ENCODE measurements at regions not wholly inside any gene's neighbourhood (a gene's known extent, or its start where the extent isn't known, plus 50 kb on each side); places are given as distances from the start of the nearest gene placed in this dataset.

GRCh38 chr17:15171167-15172047 lies 93.7 kb downstream of the PMP22 start:
- no peak overlapping the region for H2AFZ ChIP-seq (ENCODE audit: insufficient read depth, low read depth, low read length, poor library complexity, severe bottlenecking)

GRCh38 chr17:15169676-15170075 lies 95.5 kb downstream of the PMP22 start:
- Mint-ChIP-seq H3K36me3 (no peaks in the 10 kb centered on the region), H3K9me3 (no peaks in the 10 kb centered on the region), H3K27me3 (ENCODE audit: low read depth in 3 of 3) (peaks cover 3 to 5% (median 4%) of the 10 kb centered on the region in 3 donors), H3K27ac (no peak overlapping the region), H3K4me1 (peaks cover 14% of the 10 kb centered on the region), H3K4me3 (no peak overlapping the region)
- no peak overlapping the region for H3K4me3 ChIP-seq (replicated peaks in 1 of 3; ENCODE audit: low read depth in 2 of 3, low read length in 3 of 3)
- TF ChIP-seq CTCF (IDR thresholded peaks at IDR 0.05) = no peak
- no peak overlapping the region for H2AFZ ChIP-seq (ENCODE audit: insufficient read depth, low read depth, low read length, poor library complexity, severe bottlenecking)
- no peaks in the 10 kb centered on the region for H3K4me1 ChIP-seq (ENCODE audit: control insufficient read depth in 1 of 2, insufficient read depth in 2 of 2, low read length in 2 of 2)
- no peaks in the 10 kb centered on the region for H3K9me3 ChIP-seq (replicated peaks in 1 of 2; ENCODE audit: control insufficient read depth in 1 of 2, insufficient read depth in 1 of 2, low read length in 2 of 2)
- no peak overlapping the region for H3K27ac ChIP-seq (ENCODE audit: low read depth in 1 of 2, low read length in 2 of 2)
- 9% methylated on average over 1 of the region's 2 CpGs for WGBS (ENCODE audit: insufficient coverage)
- H4K20me1 ChIP-seq (ENCODE audit: insufficient read depth, low read length) = no peaks in the 10 kb centered on the region
- H3K9ac ChIP-seq (ENCODE audit: insufficient read depth, low read length, poor library complexity, severe bottlenecking) = no peak overlapping the region
- no peaks in the 10 kb centered on the region for H3K27me3 ChIP-seq (ENCODE audit: control insufficient read depth in 2 of 2, insufficient read depth in 2 of 2, low read length in 2 of 2)
- no peaks in the 10 kb centered on the region for H3K79me2 ChIP-seq (ENCODE audit: insufficient read depth, low read length)
- H3K36me3 ChIP-seq (replicated peaks in 1 of 2; ENCODE audit: control insufficient read depth in 1 of 2, insufficient read depth in 2 of 2, low read length in 2 of 2) = no peaks in the 10 kb centered on the region
- intact Hi-C loops (cut with micrococcal nuclease) = no loop called here
- no peak for DNase-seq
- no peak overlapping the region for H3K4me2 ChIP-seq (replicated peaks; ENCODE audit: extremely low read depth, low read length, poor library complexity, severe bottlenecking)

More at GRCh38 chr17:15171167-15172047, 93.7 kb downstream of the PMP22 start:
- Histone ChIP-seq H4K20me1 (ENCODE audit: insufficient read depth, low read length) (no peaks in the 10 kb centered on the region), H3K9ac (ENCODE audit: insufficient read depth, low read length, poor library complexity, severe bottlenecking) (no peak overlapping the region), H3K4me1 (ENCODE audit: control insufficient read depth in 1 of 2, insufficient read depth in 2 of 2, low read length in 2 of 2) (no peaks in the 10 kb centered on the region), H3K79me2 (ENCODE audit: insufficient read depth, low read length) (no peaks in the 10 kb centered on the region), H3K36me3 (replicated peaks in 1 of 2; ENCODE audit: control insufficient read depth in 1 of 2, insufficient read depth in 2 of 2, low read length in 2 of 2) (no peaks in the 10 kb centered on the region), H3K4me2 (replicated peaks; ENCODE audit: extremely low read depth, low read length, poor library complexity, severe bottlenecking) (no peak overlapping the region), H3K4me3 (replicated peaks in 1 of 3; ENCODE audit: low read depth in 2 of 3, low read length in 3 of 3) (no peak overlapping the region), H3K27me3 (ENCODE audit: control insufficient read depth in 2 of 2, insufficient read depth in 2 of 2, low read length in 2 of 2) (no peaks in the 10 kb centered on the region), H3K9me3 (replicated peaks in 1 of 2; ENCODE audit: control insufficient read depth in 1 of 2, insufficient read depth in 1 of 2, low read length in 2 of 2) (no peaks in the 10 kb centered on the region), H3K27ac (ENCODE audit: low read depth in 1 of 2, low read length in 2 of 2) (no peak overlapping the region)
- Mint-ChIP-seq H3K27me3 (ENCODE audit: low read depth in 3 of 3) (peaks cover 4 to 7% (median 5%) of the 10 kb centered on the region in 3 donors), H3K4me3 (no peak overlapping the region), H3K36me3 (no peaks in the 10 kb centered on the region), H3K27ac (no peak overlapping the region), H3K4me1 (peaks cover 14% of the 10 kb centered on the region), H3K9me3 (no peaks in the 10 kb centered on the region)
- intact Hi-C loops (cut with micrococcal nuclease) = no loop called here
- 29% methylated on average over 4 of the region's 9 CpGs for WGBS (ENCODE audit: insufficient coverage)
- peak; percentile 80 for TF ChIP-seq CTCF (IDR thresholded peaks at IDR 0.05)
- peak; percentile 6 to 34 (median 9) for DNase-seq
